ENCODE measurements at regions not wholly inside any gene's neighbourhood (a gene's known extent, or its start where the extent isn't known, plus 50 kb on each side); places are given as distances from the start of the nearest gene placed in this dataset.

GRCh38 chr5:106755066-106755465 lies 915.7 kb downstream of the EFNA5 start:
- in situ Hi-C loops (cut with HindIII; ENCODE audit: low pct_ligation_motif_present, low pct_unique_long_range_greater_than_20kb, low sequenced_read_pairs): no loop called here
- no peak for DNase-seq

- in situ Hi-C loops (cut with HindIII; ENCODE audit: low pct_ligation_motif_present, low pct_unique_long_range_greater_than_20kb, low sequenced_read_pairs): no loop called here
- DNase-seq: no peak
These were observed 920.9 kb downstream of the EFNA5 start for GRCh38 chr5:106749826-106750225.

- in situ Hi-C loops (cut with HindIII; ENCODE audit: low pct_ligation_motif_present, low pct_unique_long_range_greater_than_20kb, low sequenced_read_pairs): no loop called here
- DNase-seq: no peak
These were observed 931.6 kb downstream of the EFNA5 start for GRCh38 chr5:106739127-106739526.

- no peak for DNase-seq
- in situ Hi-C loops (cut with HindIII; ENCODE audit: low pct_ligation_motif_present, low pct_unique_long_range_greater_than_20kb, low sequenced_read_pairs): no loop called here
These were observed 933.6 kb downstream of the EFNA5 start for GRCh38 chr5:106737111-106737510.

GRCh38 chr5:106732624-106733023 lies 938.1 kb downstream of the EFNA5 start:
- in situ Hi-C loops (cut with HindIII; ENCODE audit: low pct_ligation_motif_present, low pct_unique_long_range_greater_than_20kb, low sequenced_read_pairs): no loop called here
- no peak for DNase-seq

- no peak for DNase-seq
- in situ Hi-C loops (cut with HindIII; ENCODE audit: low pct_ligation_motif_present, low pct_unique_long_range_greater_than_20kb, low sequenced_read_pairs): no loop called here
These were observed 939.8 kb downstream of the EFNA5 start for GRCh38 chr5:106730912-106731311.

- no peak for DNase-seq
- in situ Hi-C loops (cut with HindIII; ENCODE audit: low pct_ligation_motif_present, low pct_unique_long_range_greater_than_20kb, low sequenced_read_pairs): no loop called here
These were observed 940.2 kb downstream of the EFNA5 start for GRCh38 chr5:106730506-106730905.

GRCh38 chr5:106728208-106728607 lies 942.5 kb downstream of the EFNA5 start:
- in situ Hi-C loops (cut with HindIII; ENCODE audit: low pct_ligation_motif_present, low pct_unique_long_range_greater_than_20kb, low sequenced_read_pairs): no loop called here
- DNase-seq: no peak

- no peak for DNase-seq
- in situ Hi-C loops (cut with HindIII; ENCODE audit: low pct_ligation_motif_present, low pct_unique_long_range_greater_than_20kb, low sequenced_read_pairs): no loop called here
These were observed 943.7 kb downstream of the EFNA5 start for GRCh38 chr5:106727071-106727470.

- in situ Hi-C loops (cut with HindIII; ENCODE audit: low pct_ligation_motif_present, low pct_unique_long_range_greater_than_20kb, low sequenced_read_pairs): no loop called here
- DNase-seq: no peak
These were observed 950.4 kb downstream of the EFNA5 start for GRCh38 chr5:106720367-106720766.

GRCh38 chr5:106699796-106700195 lies 970.9 kb downstream of the EFNA5 start:
- in situ Hi-C loops (cut with HindIII; ENCODE audit: low pct_ligation_motif_present, low pct_unique_long_range_greater_than_20kb, low sequenced_read_pairs): no loop called here
- no peak for DNase-seq

GRCh38 chr5:106699198-106699597 lies 971.5 kb downstream of the EFNA5 start:
- no peak for DNase-seq
- in situ Hi-C loops (cut with HindIII; ENCODE audit: low pct_ligation_motif_present, low pct_unique_long_range_greater_than_20kb, low sequenced_read_pairs): no loop called here

GRCh38 chr5:106698169-106698568 lies 972.6 kb downstream of the EFNA5 start:
- in situ Hi-C loops (cut with HindIII; ENCODE audit: low pct_ligation_motif_present, low pct_unique_long_range_greater_than_20kb, low sequenced_read_pairs): no loop called here
- DNase-seq: no peak

GRCh38 chr5:106691701-106692100 lies 979.0 kb downstream of the EFNA5 start:
- DNase-seq: no peak
- in situ Hi-C loops (cut with HindIII; ENCODE audit: low pct_ligation_motif_present, low pct_unique_long_range_greater_than_20kb, low sequenced_read_pairs): no loop called here

- DNase-seq: no peak
- in situ Hi-C loops (cut with HindIII; ENCODE audit: low pct_ligation_motif_present, low pct_unique_long_range_greater_than_20kb, low sequenced_read_pairs): no loop called here
These were observed 980.2 kb downstream of the EFNA5 start for GRCh38 chr5:106690585-106690984.

- no peak for DNase-seq
- in situ Hi-C loops (cut with HindIII; ENCODE audit: low pct_ligation_motif_present, low pct_unique_long_range_greater_than_20kb, low sequenced_read_pairs): no loop called here
These were observed 990.4 kb downstream of the EFNA5 start for GRCh38 chr5:106680330-106680729.

- DNase-seq: no peak
- in situ Hi-C loops (cut with HindIII; ENCODE audit: low pct_ligation_motif_present, low pct_unique_long_range_greater_than_20kb, low sequenced_read_pairs): no loop called here
These were observed 993.7 kb downstream of the EFNA5 start for GRCh38 chr5:106677057-106677456.

GRCh38 chr5:106675687-106676086 lies 995.0 kb downstream of the EFNA5 start:
- DNase-seq: no peak
- in situ Hi-C loops (cut with HindIII; ENCODE audit: low pct_ligation_motif_present, low pct_unique_long_range_greater_than_20kb, low sequenced_read_pairs): no loop called here

- DNase-seq: no peak
- in situ Hi-C loops (cut with HindIII; ENCODE audit: low pct_ligation_motif_present, low pct_unique_long_range_greater_than_20kb, low sequenced_read_pairs): no loop called here
These were observed 996.8 kb downstream of the EFNA5 start for GRCh38 chr5:106673941-106674340.

- in situ Hi-C loops (cut with HindIII; ENCODE audit: low pct_ligation_motif_present, low pct_unique_long_range_greater_than_20kb, low sequenced_read_pairs): no loop called here
- no peak for DNase-seq
These were observed 1008.9 kb downstream of the EFNA5 start for GRCh38 chr5:106661866-106662265.

GRCh38 chr5:106660681-106661080 lies 1010.1 kb downstream of the EFNA5 start:
- in situ Hi-C loops (cut with HindIII; ENCODE audit: low pct_ligation_motif_present, low pct_unique_long_range_greater_than_20kb, low sequenced_read_pairs): no loop called here

More at GRCh38 chr5:106660681-106661080, 1010.1 kb downstream of the EFNA5 start:
- DNase-seq: no peak
